ENCODE measurements at regions not wholly inside any gene's neighbourhood (a gene's known extent, or its start where the extent isn't known, plus 50 kb on each side); places are given as distances from the start of the nearest gene placed in this dataset.
"Not testable (repeated sequence)": the region's sequence is repeated elsewhere in the genome, so short reads cannot be mapped to it uniquely, and the experiment has no call there.

DNA sequence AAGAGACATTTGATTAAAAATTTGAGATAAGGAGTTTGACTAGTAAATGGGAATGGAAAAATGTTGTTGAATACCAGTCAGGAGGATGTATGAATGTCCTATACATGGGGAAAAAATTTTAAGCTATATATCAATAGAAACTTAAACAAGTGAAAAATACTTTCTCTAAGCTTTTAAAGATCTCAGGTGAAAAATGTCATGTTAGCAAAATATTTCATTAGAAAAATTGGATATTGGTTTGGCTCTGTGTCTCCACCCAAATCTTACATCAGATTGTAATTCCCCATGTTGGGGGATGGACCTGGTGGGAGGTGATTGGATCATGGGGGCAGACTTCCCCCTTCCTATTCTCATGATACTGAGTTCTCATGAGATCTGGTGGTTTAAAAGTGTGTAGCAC, 279.6 kb upstream of the CADM2 start:
- DNase-seq (ENCODE audit: low spot score): no peak

DNA sequence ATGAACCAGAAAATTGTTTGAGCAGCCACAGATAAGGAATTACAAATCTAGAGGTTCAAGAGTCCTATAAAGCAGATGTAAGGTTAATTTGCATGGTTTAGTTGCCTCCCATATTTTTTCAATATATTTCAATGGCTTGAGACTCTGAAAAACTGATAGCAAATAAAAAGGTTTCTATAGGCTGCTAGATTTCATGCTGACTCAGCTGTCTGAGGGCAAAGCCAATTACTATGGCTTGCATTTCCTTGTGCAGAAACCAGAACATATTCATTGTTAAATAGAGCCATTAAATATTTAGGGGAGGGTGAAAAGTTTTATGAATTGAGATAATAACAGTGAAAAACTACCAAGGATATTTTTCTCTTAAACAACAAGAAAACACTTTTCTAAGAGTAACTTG, 278.1 kb upstream of the CADM2 start:
- DNase-seq (ENCODE audit: low spot score): no peak

DNA sequence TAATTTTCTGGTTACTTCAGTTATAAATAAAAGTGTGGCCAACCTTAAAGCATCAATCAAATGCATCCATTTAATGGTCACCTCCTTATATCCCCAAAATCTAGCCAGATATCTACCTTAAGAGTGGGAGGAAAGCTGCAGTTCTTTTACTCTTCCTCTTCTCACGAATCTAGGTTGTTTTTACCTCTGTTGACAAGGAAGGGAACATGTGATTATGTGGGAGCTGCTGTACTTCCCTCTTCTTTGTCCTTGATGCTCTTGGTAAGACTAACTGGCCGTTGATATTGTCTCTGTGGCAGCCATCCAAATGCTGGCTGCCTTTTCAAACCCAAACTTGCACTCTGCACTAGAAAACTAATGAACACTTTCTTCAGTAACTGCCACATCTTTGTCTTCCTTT, 275.3 kb upstream of the CADM2 start:
- DNase-seq (ENCODE audit: low spot score): no peak

DNA sequence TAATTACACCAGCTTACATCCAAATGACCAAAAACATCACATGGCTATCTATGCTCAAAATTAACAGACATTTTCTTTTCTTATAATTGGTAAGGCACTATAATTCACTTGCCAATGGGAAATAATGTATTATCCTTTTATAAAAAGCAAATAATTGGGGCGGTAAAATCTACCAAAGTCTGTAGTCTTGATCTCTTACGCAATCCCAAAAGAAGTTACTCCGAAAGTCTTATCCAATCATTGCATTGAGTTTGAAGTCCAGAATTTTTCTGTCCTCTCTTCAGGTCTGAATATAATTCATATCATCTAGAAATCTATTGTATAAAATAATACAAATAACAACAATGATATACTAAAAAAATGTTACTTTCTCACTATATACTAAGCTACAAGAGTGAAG, 273.3 kb upstream of the CADM2 start:
- no peak for DNase-seq (ENCODE audit: low spot score)

DNA sequence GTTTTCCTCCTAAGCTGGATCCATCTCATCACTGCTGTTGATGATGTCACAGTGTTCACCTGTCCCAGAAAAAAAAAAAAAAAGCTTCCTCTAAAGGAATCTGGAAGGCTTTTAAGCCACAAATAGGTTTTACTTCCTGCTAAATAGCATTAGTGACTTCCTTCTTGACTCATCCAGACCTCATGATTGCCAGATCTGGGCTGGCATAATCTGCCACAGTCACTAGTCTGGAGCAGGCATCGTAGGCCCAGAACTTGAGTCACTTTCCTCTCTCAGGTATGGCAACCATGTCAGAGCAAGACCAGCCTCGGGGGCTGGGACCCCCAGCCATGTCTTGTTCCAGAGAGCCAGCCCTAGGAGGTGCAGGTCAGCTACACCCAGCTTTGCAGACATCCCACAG, 266.5 kb upstream of the CADM2 start:
- DNase-seq (ENCODE audit: low spot score): no peak

DNA sequence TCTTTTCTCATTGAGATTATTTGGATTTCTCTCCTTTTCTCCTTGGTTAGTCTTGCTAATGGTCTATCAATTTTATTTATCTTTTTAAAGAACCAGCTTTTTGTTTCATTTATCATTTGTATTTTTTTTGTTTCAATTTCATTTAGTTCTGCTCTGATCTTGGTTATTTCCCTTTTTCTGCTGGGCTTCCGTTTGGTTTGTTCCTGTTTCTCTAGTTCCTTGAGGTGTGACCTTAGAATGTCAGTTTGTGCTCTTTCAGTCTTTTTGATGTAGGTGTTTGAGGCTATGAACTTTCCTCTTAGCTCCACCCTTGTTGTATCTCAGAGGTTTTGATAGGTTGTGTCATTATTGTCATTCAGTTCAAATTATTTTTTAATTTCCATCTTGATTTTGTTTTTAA, 248.5 kb upstream of the CADM2 start:
- not testable (repeated sequence) for DNase-seq (ENCODE audit: low spot score)

DNA sequence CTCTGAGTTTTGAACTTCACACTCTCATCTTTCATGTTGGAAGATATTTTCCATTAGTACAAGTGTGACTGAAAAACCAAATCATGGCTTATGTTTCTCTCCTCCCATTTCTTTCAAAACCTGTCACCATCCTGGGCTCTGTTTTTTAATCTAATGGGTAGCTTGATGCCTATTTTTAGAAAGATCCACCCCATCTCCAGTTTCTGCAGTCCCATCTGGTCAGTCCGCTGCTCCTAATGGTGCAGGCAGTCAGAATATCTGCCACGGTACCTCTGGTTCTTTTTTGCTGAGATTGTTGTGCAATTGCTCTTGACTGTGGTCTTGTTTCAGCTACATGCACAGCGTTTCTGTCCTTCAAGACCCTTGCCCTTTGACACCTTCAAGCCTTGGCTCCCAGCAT, 240.9 kb upstream of the CADM2 start:
- DNase-seq (ENCODE audit: low spot score): no peak

DNA sequence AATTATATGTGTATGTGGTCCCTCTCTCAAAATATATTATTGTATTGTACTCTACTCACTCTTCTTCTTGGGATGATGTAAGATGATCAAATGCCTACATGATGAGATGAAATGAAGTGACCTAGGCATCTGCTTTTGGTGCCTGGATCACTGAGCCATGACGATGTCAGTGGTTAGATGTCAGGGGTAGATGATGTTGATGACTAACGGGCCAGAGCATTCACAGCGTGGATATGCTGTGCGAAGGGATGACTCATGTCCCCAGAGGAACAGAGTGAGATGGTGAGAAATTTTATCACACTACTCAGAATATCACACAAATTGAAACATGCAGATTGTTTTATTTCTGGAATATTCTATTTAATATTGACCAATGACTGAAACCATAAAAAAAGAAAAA, 233.9 kb upstream of the CADM2 start:
- no peak for DNase-seq (ENCODE audit: low spot score)

DNA sequence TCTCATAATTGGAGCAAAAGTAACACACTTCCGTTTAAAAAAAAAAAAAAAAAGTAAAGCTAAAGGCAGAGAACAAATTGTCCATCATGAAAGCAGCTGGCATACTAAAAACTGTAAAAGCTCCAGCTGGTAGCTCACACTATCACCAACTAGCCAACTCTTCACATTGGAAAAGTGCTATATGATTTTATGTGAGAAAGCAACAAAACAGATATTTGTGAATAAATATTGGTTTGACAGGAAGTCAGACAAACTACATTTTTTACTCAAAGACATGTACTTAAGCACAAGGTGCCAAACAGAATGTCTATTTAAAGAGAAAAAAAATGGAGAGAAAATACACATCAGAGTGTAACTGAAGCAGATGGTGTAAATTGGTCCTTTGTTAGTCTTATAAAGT, 231.2 kb upstream of the CADM2 start:
- DNase-seq (ENCODE audit: low spot score): no peak

DNA sequence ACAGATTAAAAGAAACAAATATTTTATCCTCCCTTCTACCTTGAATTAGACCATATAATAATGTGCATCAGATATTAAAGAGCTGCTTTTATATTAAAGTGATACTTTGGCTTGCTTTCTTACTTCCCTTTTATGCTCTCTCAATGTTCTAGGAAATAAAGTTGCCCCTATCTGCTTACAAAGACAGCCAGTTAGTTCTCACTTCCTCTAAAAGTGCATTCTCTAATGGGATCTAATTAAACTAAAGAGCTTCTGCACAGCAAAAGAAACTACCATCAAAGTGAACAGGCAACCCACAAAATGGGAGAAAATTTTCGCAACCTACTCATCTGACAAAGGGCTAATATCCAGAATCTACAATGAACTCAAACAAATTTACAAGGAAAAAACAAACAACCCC, 224.1 kb upstream of the CADM2 start:
- DNase-seq (ENCODE audit: low spot score): not testable (repeated sequence)

DNA sequence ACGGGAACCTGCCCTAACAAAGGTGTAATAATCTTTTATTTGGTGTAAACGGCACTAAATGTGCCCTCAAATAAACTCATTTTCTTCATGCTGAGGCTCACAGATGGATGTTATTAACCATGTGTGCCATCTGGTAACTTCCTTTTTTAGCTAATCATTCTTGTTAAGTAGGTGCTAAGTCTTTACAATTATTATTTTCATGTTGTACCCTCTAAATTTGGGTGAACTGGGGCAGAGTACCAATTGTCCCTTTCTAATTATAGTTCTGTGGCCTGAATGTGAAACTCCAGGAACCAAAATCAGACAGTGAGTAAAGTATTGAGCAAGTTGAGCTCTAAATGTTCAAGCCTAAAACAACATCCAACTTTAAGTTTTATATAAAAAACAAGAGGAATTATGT, 220.7 kb upstream of the CADM2 start:
- DNase-seq (ENCODE audit: low spot score): no peak

DNA sequence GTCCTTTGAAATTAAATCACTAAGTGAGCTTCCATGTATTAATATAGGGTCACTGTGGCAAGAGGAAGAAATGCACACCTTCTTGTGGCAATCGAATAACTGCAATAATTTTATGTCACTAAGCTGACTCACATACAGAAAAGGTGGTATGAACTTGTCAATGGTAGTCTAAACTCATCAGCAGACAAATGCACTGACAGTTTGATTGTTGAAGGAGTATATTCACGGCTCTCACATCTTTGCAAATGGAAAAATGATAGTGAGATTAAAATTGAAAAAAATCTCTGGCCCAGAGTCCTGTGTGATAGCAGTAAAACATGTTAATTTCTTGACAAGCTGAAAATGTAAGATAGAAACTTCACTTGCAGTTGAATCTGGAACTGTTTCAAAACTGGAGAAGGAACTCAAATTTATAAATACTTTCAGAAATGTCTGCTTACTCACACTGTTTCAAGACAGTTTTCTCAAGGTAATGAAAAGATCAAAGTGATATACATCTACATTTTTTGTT, 215.8 kb upstream of the CADM2 start:
- no peak for DNase-seq (ENCODE audit: low spot score)

DNA sequence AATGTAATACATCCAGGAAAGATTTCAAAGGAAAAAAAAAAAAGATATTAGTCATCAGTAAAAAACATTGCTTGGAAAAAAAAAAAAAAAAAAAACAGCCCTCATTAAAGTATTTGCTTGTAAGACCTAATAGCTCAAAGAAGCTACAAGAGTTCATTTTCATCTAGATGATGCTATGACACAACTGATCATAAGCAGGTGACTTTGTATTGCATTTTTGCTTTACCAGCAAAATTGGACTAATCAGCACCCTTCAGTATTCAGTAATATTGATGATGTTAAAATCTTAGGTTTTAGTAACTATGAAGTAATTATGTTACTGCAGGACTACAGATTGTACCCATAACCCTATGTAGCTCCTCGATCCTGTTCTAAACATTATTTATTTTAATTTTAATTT, 214.7 kb upstream of the CADM2 start:
- DNase-seq (ENCODE audit: low spot score): no peak

DNA sequence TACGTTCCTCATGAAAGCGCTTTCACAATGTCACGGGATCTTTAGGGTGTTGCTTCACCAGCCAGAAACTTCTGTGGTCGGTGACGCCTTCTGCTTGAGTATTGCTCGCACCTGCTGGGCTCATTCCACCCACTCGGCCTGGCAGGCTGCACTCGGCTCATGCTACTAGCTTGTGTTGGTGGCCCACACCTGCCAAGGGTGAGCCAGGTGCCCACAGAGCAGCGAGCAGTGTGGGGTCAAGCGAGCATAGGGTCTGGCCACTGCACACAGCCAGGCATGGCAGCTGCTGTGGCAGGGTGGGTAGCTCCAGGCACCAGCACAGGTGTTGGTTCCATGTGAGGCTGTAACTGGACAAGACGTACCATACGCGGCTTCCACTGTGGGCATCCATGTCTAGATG, 202.9 kb upstream of the CADM2 start:
- DNase-seq (ENCODE audit: low spot score): no peak

DNA sequence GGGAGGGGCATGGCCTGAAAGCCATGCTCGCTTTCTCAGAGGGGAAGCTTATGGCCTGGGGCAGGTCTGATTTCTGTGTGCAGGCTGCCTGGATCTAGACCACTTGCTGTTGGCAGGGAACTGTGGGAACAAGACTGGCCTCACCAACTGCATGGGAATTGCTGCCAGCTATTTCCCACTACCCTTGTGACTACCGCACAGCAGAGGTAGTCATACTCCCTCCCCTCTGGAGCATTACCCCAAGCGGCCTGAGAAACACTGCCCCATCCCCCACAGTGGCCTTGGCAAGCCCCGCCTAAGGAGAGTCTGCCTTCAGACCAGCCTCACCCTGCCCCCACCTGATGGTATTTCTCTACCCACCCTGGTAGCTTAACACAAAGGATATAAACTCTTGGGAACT, 199.4 kb upstream of the CADM2 start:
- DNase-seq (ENCODE audit: low spot score): no peak

DNA sequence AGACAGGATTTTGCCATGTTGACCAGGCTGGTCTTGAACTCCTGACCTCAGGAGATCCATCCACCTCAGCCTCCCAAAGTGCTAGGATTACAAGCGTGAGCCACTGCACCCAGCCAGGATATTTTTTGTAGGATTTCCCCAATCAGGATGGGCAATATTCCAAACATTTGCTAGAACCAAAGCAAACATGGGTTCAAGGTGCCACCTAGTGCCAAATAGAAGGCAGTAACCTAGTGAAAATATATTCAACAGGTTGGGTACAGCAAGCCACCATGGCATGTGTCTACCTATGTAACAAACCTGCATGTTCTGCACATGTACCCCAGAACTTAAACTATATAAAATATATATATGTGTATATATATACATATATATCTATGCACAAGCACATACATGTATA, 185.9 kb upstream of the CADM2 start:
- no peak for DNase-seq (ENCODE audit: low spot score)

DNA sequence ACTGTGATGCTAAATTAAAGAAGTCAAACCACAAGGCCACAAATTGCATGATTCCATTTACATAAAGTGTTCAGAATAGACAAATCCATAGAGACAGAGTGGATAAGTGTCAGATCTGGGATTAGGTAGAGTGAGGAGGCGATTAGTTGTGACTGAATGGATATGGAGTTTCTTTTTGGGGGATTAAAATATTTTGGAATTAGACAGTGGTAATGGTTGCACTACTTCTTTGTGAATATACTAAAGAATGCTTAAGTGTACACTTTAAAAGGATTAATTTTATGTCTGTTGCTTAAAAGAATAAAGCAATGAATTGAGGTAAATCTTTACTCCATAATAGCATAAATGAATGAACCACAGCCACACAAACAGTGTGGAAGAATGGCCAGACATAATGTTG, 175.5 kb upstream of the CADM2 start:
- no peak for DNase-seq (ENCODE audit: low spot score)

DNA sequence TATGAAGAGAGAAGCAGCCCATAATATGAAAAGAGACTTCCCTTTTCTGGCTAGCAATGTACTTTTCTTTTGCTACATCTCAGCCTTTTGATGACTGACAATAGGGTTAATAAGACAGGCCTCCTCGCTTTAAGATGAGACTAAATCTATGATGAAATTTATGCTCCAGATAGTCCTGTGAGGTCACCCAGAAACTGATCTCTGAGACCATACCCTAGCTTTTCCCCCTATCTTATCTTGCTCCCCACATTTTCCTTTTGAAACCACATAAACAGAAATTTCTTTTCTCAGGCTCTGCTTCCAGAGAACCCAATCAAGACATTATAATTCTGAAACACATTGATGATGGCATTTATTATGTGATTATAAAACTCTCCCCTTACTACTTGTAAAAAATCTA, 168.8 kb upstream of the CADM2 start:
- DNase-seq (ENCODE audit: low spot score): no peak

DNA sequence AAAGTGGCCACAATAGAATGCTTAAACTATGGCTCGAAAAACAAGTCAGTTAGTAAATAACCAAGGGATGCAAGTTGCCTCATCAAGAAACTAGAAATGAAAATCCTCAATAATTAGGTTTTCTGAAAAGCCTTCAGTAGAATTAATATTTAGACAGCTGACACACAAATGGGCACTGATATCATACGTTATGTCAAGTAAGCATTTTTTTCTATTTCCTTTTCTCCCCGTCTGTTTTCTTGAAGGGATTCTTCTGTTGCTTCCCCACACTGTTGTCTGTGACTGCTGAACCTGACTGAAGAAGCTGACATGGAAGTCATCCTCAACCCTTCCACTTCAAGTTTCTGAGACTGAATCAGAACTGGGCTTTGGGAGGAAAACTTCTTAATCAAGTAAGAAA, 151.8 kb upstream of the CADM2 start:
- no peak for DNase-seq (ENCODE audit: low spot score)

DNA sequence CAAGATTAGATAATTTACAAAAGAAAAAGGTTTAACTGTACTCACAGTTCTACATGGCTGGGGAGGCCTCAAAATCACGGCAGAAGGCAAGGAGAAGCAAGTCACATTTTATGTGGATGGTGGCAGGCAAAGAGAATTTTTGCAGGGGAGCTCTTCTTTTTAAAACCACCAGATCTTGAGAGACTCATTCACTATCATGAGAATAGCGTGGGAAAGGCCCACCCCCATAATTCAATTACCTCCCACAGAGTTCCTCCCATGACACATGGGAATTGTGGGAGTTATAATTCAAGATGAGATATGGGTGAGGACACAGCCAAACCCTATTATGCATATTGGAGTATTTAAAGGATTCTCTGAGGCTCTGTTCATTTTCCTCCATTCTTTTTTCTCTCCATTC, 138.7 kb upstream of the CADM2 start:
- DNase-seq (ENCODE audit: low spot score): no peak

DNA sequence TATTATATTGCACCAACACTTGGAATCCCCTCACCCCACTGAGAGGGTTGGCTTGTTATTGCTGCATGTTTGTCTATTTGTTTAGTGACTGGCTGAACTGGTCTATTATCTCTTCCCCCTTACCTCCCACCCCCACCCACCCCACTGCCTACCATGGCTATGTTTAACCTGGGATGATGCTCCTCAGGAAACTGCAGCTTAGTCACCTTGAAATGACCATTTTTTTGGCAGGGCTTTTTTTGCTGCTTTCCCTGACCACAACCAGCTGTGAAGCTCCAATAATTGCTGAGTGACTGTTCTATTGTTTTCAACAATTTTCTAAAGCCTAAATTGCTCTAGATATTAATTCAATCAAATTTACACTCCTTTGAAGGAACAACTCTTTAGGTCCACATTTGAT, 137.9 kb upstream of the CADM2 start:
- DNase-seq (ENCODE audit: low spot score): no peak

DNA sequence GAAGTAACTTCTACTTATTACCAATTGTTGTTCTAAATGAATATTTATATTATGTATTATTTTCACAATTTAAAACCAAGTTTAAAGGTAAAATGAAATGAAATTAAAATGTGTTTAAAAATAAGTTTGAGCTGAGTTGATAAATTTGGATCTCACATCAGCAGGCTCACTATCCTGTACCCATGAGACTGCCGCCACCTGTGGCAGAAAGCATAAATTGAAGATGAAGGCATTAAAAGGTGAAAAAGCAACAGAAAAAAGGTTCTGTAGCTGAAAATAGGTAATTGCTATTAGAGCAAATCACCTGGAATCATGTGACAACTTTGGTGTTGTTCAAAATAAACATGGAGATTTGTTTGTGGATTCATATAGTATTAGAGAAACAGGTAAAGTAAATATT, 133.0 kb upstream of the CADM2 start:
- no peak for DNase-seq (ENCODE audit: low spot score)

DNA sequence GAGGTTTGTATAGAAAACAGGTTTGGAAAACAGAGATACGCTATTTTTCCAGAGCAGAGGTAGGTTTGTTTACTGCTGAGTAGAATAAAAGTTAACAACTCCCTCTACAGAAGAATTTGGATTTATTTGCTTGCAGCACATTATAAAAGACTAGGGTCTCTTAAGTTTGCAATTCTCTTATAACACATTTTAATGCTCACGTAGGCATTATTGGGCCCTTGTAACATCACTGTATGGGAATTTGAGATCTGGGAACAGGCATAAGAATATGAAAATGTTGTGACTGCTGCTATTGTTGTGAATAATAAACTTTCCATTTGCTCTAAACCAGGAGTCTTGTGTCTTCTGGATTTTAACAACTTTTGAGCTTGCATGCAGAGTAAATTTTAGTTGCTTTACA, 128.3 kb upstream of the CADM2 start:
- DNase-seq (ENCODE audit: low spot score): no peak

DNA sequence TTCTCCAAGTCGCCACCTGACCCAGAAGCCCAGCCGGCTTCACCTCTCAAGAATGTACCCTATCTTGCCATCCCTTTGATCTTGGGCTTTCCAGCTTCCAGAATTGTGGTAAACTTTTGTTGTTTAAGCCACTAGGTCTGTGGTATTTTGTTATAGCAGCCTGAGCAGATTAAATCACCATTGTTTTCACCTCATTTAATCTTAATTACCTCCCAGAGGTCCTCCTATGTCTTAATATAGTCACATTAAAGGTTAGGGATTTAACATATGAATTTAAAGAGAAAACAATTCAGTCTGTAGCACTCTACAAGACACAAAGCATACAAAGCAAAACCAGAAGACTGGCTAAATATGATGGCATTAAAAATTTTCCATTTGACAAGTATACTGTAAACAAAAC, 123.4 kb upstream of the CADM2 start:
- no peak for DNase-seq (ENCODE audit: low spot score)

DNA sequence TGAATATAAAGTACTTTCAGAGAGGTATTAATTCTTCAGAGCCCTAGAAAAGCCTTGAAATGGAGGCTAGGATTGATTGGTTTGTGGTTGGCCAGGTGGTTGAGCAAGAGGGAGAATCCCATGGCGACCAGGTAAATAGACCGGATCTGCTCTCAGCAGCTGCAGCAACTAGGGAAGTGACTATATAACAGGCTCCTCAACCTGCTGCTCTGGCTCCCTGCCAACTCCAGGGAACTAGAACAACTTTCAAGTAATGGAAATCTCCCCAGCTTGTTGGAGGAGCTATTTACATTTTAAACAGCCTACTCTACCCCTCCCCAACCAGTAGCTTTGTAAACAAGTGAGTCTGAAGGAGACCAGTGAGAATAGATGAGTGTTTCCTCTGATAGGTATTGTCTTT, 121.8 kb upstream of the CADM2 start:
- DNase-seq (ENCODE audit: low spot score): no peak
